SH-SY5Y (cell line): ENCODE measurements at regions not wholly inside any gene's neighbourhood (a gene's known extent, or its start where the extent isn't known, plus 50 kb on each side); places are given as distances from the start of the nearest gene placed in this dataset.

Source experiments
- GATA2 ChIP-seq: IDR thresholded peaks from 2 replicates; pipeline ENCODE4 v1.6.1; 2011; ENCODE audit warnings: mild to moderate bottlenecking, low read depth, low read length
- GATA3 ChIP-seq: IDR thresholded peaks from 2 replicates; pipeline ENCODE4 v1.6.1; 2011; ENCODE audit warnings: low read depth, mild to moderate bottlenecking, low read length, moderate library complexity

DNA sequence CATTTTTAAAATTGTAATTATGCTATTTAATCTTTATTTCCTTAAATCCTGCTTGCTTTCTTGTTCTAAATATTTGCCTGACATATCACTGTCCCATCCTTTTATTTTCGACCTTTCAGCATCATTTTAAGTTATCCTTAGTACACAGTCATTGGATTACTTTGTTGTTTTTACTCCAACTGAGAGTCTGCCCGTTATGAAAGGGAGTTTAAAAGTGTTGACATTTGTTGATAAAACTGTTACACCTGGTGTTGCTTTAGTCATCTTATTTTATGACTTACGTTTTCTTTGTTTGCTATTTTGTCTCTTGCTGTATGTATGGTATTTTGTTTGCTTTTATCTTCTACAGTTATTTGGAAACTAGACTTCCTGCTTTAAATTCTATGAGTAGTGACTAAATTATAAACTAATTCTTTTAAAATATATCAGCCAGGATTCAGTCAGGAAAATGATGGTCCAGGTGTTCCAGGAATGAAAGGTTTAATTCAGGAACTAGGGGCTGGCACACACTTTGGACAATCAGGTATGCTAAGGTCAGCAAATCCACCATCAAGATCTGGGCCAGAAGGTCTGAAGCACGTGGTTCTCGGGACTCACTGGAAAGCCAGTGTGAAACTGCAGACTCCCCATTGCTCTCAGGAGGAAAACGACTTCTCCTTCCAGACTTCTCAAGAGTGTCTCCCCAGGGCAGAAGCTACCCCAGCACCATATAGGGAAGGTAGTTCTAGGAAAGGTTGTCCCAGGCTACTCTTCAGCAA is 86.0 kb downstream of the RASSF10 start:
- TF ChIP-seq GATA2 (no peak), GATA3 (no peak)
